ENCODE measurements at regions not wholly inside any gene's neighbourhood (a gene's known extent, or its start where the extent isn't known, plus 50 kb on each side); places are given as distances from the start of the nearest gene placed in this dataset.

DNA sequence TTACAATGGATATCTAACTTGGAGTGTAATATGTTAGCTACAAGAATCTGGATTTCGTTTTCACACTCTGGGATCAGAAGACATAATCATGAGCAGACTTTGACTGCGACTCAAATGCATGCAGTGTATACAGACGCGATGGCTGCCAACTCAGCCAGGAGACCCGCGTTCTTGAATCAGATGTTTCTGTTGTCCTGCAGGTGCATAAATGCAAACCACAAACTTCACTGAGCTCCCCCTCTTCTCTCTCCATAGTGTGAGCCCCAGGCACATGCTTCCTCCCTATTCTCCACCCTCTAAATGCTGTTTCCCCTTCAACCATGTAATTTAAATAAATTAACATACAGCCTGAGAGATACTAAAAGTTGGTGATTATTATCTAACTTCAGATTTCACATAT, 347.9 kb downstream of the DCHS2 start:
- Histone ChIP-seq H3K9me3 (ENCODE audit: low read depth) (no peaks in the 10 kb centered on the region), H3K27ac (no peak overlapping the region), H3K4me1 (ENCODE audit: low read depth) (no peaks in the 10 kb centered on the region), H3K27me3 (no peaks in the 10 kb centered on the region), H3K36me3 (no peaks in the 10 kb centered on the region), H3K4me3 (no peak overlapping the region)
- TF ChIP-seq, protein P1, sequence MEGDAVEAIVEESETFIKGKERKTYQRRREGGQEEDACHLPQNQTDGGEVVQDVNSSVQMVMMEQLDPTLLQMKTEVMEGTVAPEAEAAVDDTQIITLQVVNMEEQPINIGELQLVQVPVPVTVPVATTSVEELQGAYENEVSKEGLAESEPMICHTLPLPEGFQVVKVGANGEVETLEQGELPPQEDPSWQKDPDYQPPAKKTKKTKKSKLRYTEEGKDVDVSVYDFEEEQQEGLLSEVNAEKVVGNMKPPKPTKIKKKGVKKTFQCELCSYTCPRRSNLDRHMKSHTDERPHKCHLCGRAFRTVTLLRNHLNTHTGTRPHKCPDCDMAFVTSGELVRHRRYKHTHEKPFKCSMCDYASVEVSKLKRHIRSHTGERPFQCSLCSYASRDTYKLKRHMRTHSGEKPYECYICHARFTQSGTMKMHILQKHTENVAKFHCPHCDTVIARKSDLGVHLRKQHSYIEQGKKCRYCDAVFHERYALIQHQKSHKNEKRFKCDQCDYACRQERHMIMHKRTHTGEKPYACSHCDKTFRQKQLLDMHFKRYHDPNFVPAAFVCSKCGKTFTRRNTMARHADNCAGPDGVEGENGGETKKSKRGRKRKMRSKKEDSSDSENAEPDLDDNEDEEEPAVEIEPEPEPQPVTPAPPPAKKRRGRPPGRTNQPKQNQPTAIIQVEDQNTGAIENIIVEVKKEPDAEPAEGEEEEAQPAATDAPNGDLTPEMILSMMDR (IDR thresholded peaks at IDR 0.05; ENCODE audit: low read depth, low read length), result no peak
- no peak for DNase-seq (ENCODE audit: low read depth in 1 of 2, low spot score in 1 of 2)

DNA sequence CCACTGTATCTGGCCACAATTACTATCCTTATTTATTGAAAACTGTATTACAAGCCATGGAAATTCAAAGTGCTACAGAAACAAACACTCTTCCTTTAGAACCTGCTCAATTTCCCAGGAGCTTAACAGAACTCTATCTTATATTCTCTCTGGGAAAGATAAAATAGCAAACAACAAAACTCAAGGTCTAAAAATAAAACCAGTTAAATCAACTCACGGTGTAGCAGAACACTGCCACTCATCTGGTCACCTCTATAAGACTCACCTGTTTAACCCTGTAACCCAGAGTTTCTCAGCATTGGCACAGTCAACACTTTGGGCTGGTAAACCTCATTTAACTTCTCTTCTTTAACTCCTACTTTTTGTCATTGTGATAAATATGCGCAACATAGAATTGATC, 348.9 kb downstream of the DCHS2 start:
- H3K4me1 ChIP-seq (ENCODE audit: low read depth), result no peaks in the 10 kb centered on the region
- H3K9me3 ChIP-seq (ENCODE audit: low read depth), result no peaks in the 10 kb centered on the region
- no peaks in the 10 kb centered on the region for H3K36me3 ChIP-seq
- no peaks in the 10 kb centered on the region for H3K27me3 ChIP-seq
- no peak for DNase-seq (ENCODE audit: low read depth in 1 of 2, low spot score in 1 of 2)
- TF ChIP-seq, protein P1 (IDR thresholded peaks at IDR 0.05; ENCODE audit: low read depth, low read length), result no peak
- no peak overlapping the region for H3K4me3 ChIP-seq
- H3K27ac ChIP-seq, result no peak overlapping the region

DNA sequence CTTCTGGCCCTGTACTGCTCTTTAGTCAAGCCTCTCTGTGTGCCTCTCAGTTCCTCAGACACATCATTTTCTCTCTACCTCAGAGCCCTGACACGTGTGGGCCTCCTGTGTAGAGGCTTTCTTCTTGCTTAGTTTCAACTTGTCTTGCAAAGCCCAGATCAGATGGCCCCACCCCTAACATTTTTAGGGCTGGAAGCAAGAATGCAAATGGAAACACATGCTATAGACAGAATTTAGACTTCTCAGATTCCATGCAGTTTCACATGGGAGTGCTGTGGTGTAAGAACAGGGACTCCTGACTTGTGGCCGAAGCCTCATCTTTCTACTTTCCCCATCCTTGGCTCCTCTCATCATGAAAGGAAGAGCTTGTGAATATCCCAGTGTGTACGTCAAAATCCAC, 350.7 kb downstream of the DCHS2 start:
- no peak overlapping the region for H3K27ac ChIP-seq
- TF ChIP-seq, protein P1 (IDR thresholded peaks at IDR 0.05; ENCODE audit: low read depth, low read length), result no peak
- DNase-seq (ENCODE audit: low read depth in 1 of 2, low spot score in 1 of 2), result no peak
- no peaks in the 10 kb centered on the region for H3K27me3 ChIP-seq
- no peak overlapping the region for H3K4me3 ChIP-seq
- no peaks in the 10 kb centered on the region for H3K36me3 ChIP-seq
- no peaks in the 10 kb centered on the region for H3K4me1 ChIP-seq (ENCODE audit: low read depth)
- H3K9me3 ChIP-seq (ENCODE audit: low read depth), result no peaks in the 10 kb centered on the region

DNA sequence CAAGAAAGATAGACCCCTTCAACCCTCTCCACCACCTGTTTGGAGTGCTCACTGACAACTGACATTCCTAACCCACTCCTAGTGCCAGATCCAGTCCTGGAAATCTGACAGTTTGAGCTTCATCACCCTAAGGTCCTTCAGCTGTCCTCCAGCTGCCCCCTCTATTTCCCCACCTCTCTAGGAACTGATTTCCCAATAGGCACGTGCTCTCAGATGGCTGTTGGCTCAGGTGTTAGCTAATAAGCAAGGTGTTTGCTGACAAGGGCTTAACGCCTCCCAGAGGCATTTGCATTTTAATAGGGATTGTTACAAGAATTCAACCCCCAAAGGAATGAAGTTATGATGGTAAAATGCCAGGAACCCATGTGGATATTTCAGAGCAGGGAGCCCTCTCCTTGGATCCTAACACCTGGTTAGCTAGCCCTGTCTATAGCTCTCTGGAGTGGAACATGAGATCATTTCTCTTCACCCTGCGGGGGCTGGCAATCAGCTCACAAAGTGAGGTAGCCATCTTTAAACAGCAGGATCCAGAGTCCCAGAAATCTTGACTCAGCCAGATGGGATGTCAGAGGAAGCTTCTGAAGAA, 348.5 kb upstream of the SFRP2 start:
- Histone ChIP-seq H3K27ac (no peak overlapping the region), H3K36me3 (no peaks in the 10 kb centered on the region), H3K4me3 (no peak overlapping the region), H3K27me3 (no peaks in the 10 kb centered on the region), H3K9me3 (ENCODE audit: low read depth) (no peaks in the 10 kb centered on the region), H3K4me1 (ENCODE audit: low read depth) (no peaks in the 10 kb centered on the region)
- no peak for DNase-seq (ENCODE audit: low read depth in 1 of 2, low spot score in 1 of 2)
- TF ChIP-seq, protein P1 (IDR thresholded peaks at IDR 0.05; ENCODE audit: low read depth, low read length), result no peak

DNA sequence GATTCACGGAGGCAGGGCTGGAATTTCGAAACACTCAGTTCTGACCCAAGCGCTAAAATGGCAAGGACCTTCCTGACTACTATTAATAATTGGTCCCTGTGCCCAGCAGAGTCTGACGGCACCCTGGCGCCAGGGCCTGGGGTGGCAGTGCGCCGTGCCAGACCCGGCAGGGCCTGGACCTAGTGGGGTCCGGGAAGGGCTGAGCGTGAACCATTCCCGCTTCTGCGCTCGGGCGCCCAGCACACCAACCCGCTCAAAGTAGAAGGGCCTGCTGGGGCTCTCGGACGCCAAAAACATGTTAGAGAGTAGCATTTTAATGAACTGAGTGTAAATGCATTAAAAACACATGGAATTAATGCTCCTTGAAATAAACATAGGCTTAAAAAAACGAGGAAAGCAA, 346.7 kb upstream of the SFRP2 start:
- H3K36me3 ChIP-seq, result no peaks in the 10 kb centered on the region
- H3K4me1 ChIP-seq (ENCODE audit: low read depth), result no peaks in the 10 kb centered on the region
- TF ChIP-seq, protein P1 (IDR thresholded peaks at IDR 0.05; ENCODE audit: low read depth, low read length), result no peak
- H3K4me3 ChIP-seq, result no peak overlapping the region
- no peak for DNase-seq (ENCODE audit: low read depth in 1 of 2, low spot score in 1 of 2)
- H3K27me3 ChIP-seq, result no peaks in the 10 kb centered on the region
- H3K9me3 ChIP-seq (ENCODE audit: low read depth), result no peaks in the 10 kb centered on the region
- no peak overlapping the region for H3K27ac ChIP-seq

DNA sequence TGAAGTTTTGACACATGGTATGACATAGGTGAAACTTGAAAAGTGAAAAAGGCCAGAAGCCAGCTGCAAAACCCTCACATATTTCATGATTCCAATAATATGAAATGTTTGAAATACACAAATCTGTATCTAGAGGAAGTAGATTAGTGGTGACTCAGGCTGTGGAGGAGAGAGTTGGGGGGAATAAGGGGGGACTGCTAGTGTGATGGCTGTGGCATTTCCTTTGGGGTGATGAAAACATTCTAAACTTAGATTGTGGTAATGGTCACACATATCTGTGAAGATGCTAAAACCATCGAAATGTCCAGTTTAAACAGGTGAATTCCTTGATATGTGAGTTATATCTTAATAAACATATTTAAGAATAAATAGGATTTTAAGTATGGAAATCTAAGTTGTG, 343.5 kb upstream of the SFRP2 start:
- H3K27ac ChIP-seq, result no peak overlapping the region
- TF ChIP-seq, protein P1 (IDR thresholded peaks at IDR 0.05; ENCODE audit: low read depth, low read length), result no peak

More for the DNA sequence above, 343.5 kb upstream of the SFRP2 start:
- no peak overlapping the region for H3K4me3 ChIP-seq
- H3K27me3 ChIP-seq, result no peaks in the 10 kb centered on the region
- H3K4me1 ChIP-seq (ENCODE audit: low read depth), result no peaks in the 10 kb centered on the region
- no peaks in the 10 kb centered on the region for H3K9me3 ChIP-seq (ENCODE audit: low read depth)
- no peak for DNase-seq (ENCODE audit: low read depth in 1 of 2, low spot score in 1 of 2)
- no peaks in the 10 kb centered on the region for H3K36me3 ChIP-seq

All from cardiac muscle cell (in vitro differentiated cells and primary cell).